ENCODE measurements at regions not wholly inside any gene's neighbourhood (a gene's known extent, or its start where the extent isn't known, plus 50 kb on each side); places are given as distances from the start of the nearest gene placed in this dataset.

DNA sequence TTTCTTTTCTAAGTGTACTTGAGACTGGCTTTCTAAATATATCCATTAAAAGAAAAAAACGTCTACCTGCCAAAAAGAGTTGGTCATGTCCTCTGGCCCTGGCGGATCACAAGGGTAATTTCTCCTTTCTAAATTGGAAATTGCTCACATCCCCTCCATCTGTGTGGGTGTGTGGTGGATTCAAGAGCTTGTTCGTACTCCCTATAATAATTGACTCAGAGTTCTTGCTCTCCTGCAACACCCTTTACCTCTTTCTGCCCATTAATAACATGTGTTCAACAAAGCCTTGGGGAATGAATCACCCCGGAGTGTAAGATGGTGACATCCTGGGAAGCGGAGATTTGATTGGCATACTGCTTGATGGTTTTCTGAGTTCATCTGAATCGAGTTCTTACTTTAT lies 263.8 kb downstream of the ALDH8A1 start:
- Histone ChIP-seq H3K4me1 (ENCODE audit: control insufficient read depth, low read length) (no peaks in the 10 kb centered on the region), H3K9me3 (ENCODE audit: control insufficient read depth, insufficient read depth, low read length) (no peaks in the 10 kb centered on the region), H3F3A (ENCODE audit: control insufficient read depth, insufficient read depth) (no peaks in the 10 kb centered on the region), H4K20me1 (ENCODE audit: control insufficient read depth, insufficient read depth, low read depth, low read length) (no peaks in the 10 kb centered on the region), H3K36me3 (ENCODE audit: control insufficient read depth, low read length) (no peaks in the 10 kb centered on the region), H3K4me2 (ENCODE audit: low read length) (no peak overlapping the region), H3K79me2 (ENCODE audit: control insufficient read depth, low read length) (no peaks in the 10 kb centered on the region), H3K9me2 (replicated peaks; ENCODE audit: control insufficient read depth, low read length) (no peaks in the 10 kb centered on the region), H3K27ac (ENCODE audit: low read depth, low read length) (no peak overlapping the region), H3K4me3 (ENCODE audit: low read length) (no peak overlapping the region), H3K27me3 (ENCODE audit: control insufficient read depth, low read length) (no peaks in the 10 kb centered on the region)
- no peak for TF ChIP-seq EZH2phosphoT487 (IDR thresholded peaks at IDR 0.05; ENCODE audit: borderline replicate concordance, low read length)
- TF ChIP-seq, protein P1, sequence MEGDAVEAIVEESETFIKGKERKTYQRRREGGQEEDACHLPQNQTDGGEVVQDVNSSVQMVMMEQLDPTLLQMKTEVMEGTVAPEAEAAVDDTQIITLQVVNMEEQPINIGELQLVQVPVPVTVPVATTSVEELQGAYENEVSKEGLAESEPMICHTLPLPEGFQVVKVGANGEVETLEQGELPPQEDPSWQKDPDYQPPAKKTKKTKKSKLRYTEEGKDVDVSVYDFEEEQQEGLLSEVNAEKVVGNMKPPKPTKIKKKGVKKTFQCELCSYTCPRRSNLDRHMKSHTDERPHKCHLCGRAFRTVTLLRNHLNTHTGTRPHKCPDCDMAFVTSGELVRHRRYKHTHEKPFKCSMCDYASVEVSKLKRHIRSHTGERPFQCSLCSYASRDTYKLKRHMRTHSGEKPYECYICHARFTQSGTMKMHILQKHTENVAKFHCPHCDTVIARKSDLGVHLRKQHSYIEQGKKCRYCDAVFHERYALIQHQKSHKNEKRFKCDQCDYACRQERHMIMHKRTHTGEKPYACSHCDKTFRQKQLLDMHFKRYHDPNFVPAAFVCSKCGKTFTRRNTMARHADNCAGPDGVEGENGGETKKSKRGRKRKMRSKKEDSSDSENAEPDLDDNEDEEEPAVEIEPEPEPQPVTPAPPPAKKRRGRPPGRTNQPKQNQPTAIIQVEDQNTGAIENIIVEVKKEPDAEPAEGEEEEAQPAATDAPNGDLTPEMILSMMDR (IDR thresholded peaks at IDR 0.05; ENCODE audit: low read depth, low read length, poor library complexity, severe bottlenecking) = no peak

GRCh38 chr6:134684423-134684795 lies 265.5 kb downstream of the ALDH8A1 start:
- H3K4me1 ChIP-seq (ENCODE audit: control insufficient read depth, low read length) = no peaks in the 10 kb centered on the region
- TF ChIP-seq, protein P1 (IDR thresholded peaks at IDR 0.05; ENCODE audit: low read depth, low read length, poor library complexity, severe bottlenecking) = no peak
- no peak for TF ChIP-seq EZH2phosphoT487 (IDR thresholded peaks at IDR 0.05; ENCODE audit: borderline replicate concordance, low read length)
- H3K9me2 ChIP-seq (replicated peaks; ENCODE audit: control insufficient read depth, low read length) = no peaks in the 10 kb centered on the region
- H3K27ac ChIP-seq (ENCODE audit: low read depth, low read length) = no peak overlapping the region
- no peak overlapping the region for H3K4me2 ChIP-seq (ENCODE audit: low read length)
- no peaks in the 10 kb centered on the region for H3K27me3 ChIP-seq (ENCODE audit: control insufficient read depth, low read length)
- H3F3A ChIP-seq (ENCODE audit: control insufficient read depth, insufficient read depth) = no peaks in the 10 kb centered on the region
- no peaks in the 10 kb centered on the region for H3K36me3 ChIP-seq (ENCODE audit: control insufficient read depth, low read length)
- H3K4me3 ChIP-seq (ENCODE audit: low read length) = no peak overlapping the region
- H3K9me3 ChIP-seq (ENCODE audit: control insufficient read depth, insufficient read depth, low read length) = no peaks in the 10 kb centered on the region
- no peaks in the 10 kb centered on the region for H3K79me2 ChIP-seq (ENCODE audit: control insufficient read depth, low read length)
- no peaks in the 10 kb centered on the region for H4K20me1 ChIP-seq (ENCODE audit: control insufficient read depth, insufficient read depth, low read depth, low read length)

DNA sequence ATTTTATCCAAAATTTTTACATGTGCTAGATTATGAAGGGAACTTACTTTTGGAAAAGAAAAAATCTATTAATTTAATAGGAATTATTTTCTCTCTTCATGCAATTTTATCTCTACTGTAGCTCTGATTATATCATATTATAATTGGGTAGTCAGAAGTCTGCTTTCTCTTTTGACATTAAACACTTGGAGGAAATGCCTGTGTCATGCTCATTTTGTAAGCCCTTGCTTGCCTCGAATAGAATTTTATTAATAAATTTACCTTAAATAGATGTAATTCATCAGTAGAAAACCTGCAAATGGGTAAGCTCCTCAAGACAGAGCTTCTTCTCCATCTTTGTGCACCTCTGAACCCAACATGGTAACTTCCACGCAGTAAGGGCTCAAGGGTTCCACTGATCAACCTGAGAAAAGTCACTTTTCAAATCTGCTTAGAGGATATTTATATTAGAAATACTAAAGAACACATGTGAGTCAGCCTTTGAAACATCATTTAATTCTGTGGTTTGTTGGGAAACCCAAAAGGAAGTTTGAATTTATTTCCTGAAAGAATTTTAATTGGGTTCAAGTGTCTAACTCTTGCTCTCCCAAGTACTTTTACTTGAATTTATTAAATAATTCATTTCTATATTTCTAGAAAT lies 266.0 kb downstream of the ALDH8A1 start:
- Histone ChIP-seq H3F3A (ENCODE audit: control insufficient read depth, insufficient read depth) (no peaks in the 10 kb centered on the region), H3K4me3 (ENCODE audit: low read length) (no peak overlapping the region), H3K4me2 (ENCODE audit: low read length) (no peak overlapping the region), H3K27me3 (ENCODE audit: control insufficient read depth, low read length) (no peaks in the 10 kb centered on the region), H3K9me2 (replicated peaks; ENCODE audit: control insufficient read depth, low read length) (no peaks in the 10 kb centered on the region), H3K79me2 (ENCODE audit: control insufficient read depth, low read length) (no peaks in the 10 kb centered on the region), H4K20me1 (ENCODE audit: control insufficient read depth, insufficient read depth, low read depth, low read length) (no peaks in the 10 kb centered on the region), H3K9me3 (ENCODE audit: control insufficient read depth, insufficient read depth, low read length) (no peaks in the 10 kb centered on the region), H3K27ac (ENCODE audit: low read depth, low read length) (no peak overlapping the region), H3K4me1 (ENCODE audit: control insufficient read depth, low read length) (no peaks in the 10 kb centered on the region), H3K36me3 (ENCODE audit: control insufficient read depth, low read length) (no peaks in the 10 kb centered on the region)
- TF ChIP-seq, protein P1 (IDR thresholded peaks at IDR 0.05; ENCODE audit: low read depth, low read length, poor library complexity, severe bottlenecking) = no peak
- TF ChIP-seq EZH2phosphoT487 (IDR thresholded peaks at IDR 0.05; ENCODE audit: borderline replicate concordance, low read length) = no peak

Measured in DOHH2 (cell line).